ENCODE measurements at regions not wholly inside any gene's neighbourhood (a gene's known extent, or its start where the extent isn't known, plus 50 kb on each side); places are given as distances from the start of the nearest gene placed in this dataset.
A peak's percentile ranks its signal among the peaks of the same experiment; 100 is the strongest.

DNA sequence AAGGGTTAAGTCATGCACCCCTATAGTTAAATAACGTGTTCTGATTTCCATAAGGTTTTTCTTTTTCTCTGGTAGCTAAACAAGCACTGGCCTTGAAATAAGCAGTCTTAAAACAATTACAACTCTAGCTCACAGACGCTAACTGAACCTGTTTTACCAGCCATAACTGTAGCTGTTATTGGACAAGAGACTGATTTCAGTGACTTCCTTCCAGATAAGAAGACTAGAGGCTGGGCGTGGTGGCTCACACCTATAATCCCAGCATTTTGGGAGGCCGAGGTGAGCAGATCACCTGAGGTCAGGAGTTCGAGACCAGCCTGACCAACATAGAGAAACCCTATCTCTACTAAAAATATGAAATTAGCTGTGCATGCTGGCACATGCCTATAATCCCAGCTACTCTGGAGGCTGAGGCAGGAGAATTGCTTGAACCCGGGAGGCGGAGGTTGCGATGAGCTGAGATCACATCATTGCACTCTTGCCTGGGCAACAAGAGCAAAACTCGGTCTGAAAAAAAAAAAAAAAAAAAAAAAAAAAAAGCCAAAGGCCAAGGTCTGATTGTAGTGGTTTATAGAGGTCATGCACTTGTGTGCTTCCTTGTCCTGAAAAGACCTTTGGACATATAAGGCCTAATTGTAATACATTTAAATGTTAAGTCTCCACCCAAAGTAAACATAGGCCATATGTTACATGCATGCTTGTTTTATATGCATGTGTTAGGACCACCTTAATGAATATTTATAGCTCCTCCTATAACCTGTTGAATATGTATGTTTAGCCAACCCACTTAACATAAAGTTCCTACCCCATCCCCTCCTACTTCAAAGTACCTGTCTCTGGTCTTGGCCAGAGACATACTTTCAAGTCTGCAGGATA lies 319.5 kb upstream of the CA10 start:
- DNase-seq: no peak
- intact Hi-C loops (cut with DNase I): no loop called here
- no peak overlapping the region for H3K4me3 ChIP-seq
- no peaks in the 10 kb centered on the region for H3K9me3 ChIP-seq
- WGBS, 2 donors: 58 to 69% methylated on average over 9 of the region's 9 CpGs
- H3K4me1 ChIP-seq: no peaks in the 10 kb centered on the region
- TF ChIP-seq, protein P1, sequence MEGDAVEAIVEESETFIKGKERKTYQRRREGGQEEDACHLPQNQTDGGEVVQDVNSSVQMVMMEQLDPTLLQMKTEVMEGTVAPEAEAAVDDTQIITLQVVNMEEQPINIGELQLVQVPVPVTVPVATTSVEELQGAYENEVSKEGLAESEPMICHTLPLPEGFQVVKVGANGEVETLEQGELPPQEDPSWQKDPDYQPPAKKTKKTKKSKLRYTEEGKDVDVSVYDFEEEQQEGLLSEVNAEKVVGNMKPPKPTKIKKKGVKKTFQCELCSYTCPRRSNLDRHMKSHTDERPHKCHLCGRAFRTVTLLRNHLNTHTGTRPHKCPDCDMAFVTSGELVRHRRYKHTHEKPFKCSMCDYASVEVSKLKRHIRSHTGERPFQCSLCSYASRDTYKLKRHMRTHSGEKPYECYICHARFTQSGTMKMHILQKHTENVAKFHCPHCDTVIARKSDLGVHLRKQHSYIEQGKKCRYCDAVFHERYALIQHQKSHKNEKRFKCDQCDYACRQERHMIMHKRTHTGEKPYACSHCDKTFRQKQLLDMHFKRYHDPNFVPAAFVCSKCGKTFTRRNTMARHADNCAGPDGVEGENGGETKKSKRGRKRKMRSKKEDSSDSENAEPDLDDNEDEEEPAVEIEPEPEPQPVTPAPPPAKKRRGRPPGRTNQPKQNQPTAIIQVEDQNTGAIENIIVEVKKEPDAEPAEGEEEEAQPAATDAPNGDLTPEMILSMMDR (IDR thresholded peaks at IDR 0.05): no peak
- no peak for FAIRE-seq
- no peaks in the 10 kb centered on the region for H3K27me3 ChIP-seq
- no peak overlapping the region for H3K27ac ChIP-seq
- H3K36me3 ChIP-seq: no peaks in the 10 kb centered on the region
- no peak for ATAC-seq

DNA sequence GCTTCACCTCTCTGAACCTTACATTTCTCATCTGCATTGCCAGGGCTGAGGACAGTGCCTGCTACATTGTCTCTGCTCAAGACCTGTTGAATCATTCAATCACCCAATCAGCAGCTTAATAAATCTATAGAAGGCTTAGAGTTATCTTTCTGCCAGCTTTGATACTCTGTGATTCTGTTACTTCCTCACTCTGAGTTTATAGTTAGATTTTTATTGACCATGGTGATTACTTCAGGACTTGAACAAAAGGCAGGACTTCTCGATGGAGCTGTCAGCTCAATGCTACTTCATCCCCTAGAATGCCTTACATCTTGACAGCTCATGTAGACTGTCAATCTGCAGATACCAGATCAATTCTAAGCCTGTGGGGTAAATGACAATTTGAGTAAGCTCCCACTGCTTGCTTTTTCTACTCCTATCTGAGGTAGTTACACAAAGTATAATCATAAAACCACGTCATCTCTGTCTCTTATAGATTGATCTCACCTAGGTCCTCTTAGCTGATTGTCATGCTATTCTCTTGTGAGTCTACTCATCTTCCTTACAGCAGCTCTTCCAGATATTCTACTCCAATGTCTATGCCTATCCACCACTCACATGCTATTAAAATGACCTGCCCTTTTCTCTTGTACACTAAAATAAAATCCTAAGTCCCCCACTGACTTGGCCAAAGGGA lies 318.3 kb upstream of the CA10 start:
- DNase-seq: no peak

DNA sequence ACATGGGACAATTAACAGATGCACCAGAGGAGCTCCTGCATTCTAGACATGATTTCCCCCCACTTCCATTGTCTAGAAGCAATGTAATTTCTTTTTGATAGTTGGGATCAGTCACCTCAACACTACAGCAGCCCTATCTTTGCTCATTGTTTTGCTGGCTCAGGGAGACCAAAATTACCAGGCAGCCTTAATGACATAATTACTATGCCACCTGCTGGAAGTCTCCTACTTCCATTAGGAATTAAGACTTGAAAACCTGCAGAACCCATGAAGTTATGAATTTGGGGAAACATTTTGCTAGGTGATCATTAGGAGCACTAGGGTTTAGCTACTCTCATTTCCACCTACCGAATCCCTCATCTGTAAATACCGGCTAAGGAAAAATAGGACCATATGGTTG lies 312.0 kb upstream of the CA10 start:
- intact Hi-C loops (cut with DNase I): no loop called here
- Histone ChIP-seq H3K27me3 (no peaks in the 10 kb centered on the region), H3K4me3 (no peak overlapping the region), H3K9me3 (no peaks in the 10 kb centered on the region), H3K4me1 (no peaks in the 10 kb centered on the region), H3K36me3 (no peaks in the 10 kb centered on the region), H3K27ac (no peak overlapping the region)
- ATAC-seq (no peak), FAIRE-seq (no peak), DNase-seq (no peak)
- TF ChIP-seq, protein P1 (IDR thresholded peaks at IDR 0.05): no peak
- 82 to 89% methylated on average over 2 of the region's 2 CpGs for WGBS, 2 donors

More for the DNA sequence above, 318.3 kb upstream of the CA10 start:
- H3K4me3 ChIP-seq: no peak overlapping the region
- H3K27ac ChIP-seq: no peak overlapping the region
- H3K27me3 ChIP-seq: no peaks in the 10 kb centered on the region
- FAIRE-seq: no peak
- TF ChIP-seq, protein P1 (IDR thresholded peaks at IDR 0.05): no peak
- ATAC-seq: no peak
- 60 to 68% methylated on average over 2 of the region's 2 CpGs for WGBS, 2 donors
- H3K36me3 ChIP-seq: no peaks in the 10 kb centered on the region
- H3K9me3 ChIP-seq: no peaks in the 10 kb centered on the region
- intact Hi-C loops (cut with DNase I): no loop called here
- H3K4me1 ChIP-seq: no peaks in the 10 kb centered on the region

DNA sequence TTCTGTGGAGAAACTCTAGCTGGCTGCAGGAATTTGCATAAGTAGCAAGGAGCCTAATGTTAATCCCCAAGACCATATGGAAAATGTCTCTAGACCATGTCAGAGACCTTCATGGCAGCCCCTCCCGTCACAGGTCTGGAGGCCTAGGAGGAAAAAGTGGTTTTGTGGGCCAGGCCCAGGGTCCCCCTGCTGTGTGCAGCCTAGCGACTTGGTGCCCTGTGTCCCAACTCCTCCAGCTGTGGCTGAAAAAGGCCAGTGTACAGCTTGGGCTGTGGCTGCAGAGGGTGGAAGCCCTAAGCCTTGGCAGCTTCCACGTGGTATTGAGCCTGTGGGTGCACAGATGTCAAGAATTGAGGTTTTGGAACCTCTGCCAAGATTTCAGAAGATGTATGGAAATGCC lies 306.9 kb upstream of the CA10 start:
- H3K27ac ChIP-seq: no peak overlapping the region
- no peaks in the 10 kb centered on the region for H3K36me3 ChIP-seq
- DNase-seq: peak in 2 of 6 donors; percentile 4 to 15
- TF ChIP-seq, protein P1 (IDR thresholded peaks at IDR 0.05): no peak
- no peak for ATAC-seq
- H3K27me3 ChIP-seq: no peaks in the 10 kb centered on the region
- 58 to 85% methylated on average over 3 of the region's 3 CpGs for WGBS, 2 donors
- H3K4me3 ChIP-seq: no peak overlapping the region
- no peaks in the 10 kb centered on the region for H3K4me1 ChIP-seq
- FAIRE-seq: no peak
- intact Hi-C loops (cut with DNase I): no loop called here
- no peaks in the 10 kb centered on the region for H3K9me3 ChIP-seq
